ENCODE measurements at regions not wholly inside any gene's neighbourhood (a gene's known extent, or its start where the extent isn't known, plus 50 kb on each side); places are given as distances from the start of the nearest gene placed in this dataset.

GRCh38 chr6:53735896-53736295 lies 58.9 kb upstream of the LRRC1 start:
- no peak for TF ChIP-seq CTCF (conservative IDR thresholded peaks at IDR 0.05)
- no peak for TF ChIP-seq EZH2 (IDR thresholded peaks at IDR 0.05; ENCODE audit: low read depth)
